Muscle layer of duodenum (tissue), 2 donors: ENCODE measurements at regions not wholly inside any gene's neighbourhood (a gene's known extent, or its start where the extent isn't known, plus 50 kb on each side); places are given as distances from the start of the nearest gene placed in this dataset.

Experiments
- H3K27ac ChIP-seq: one replicate; pipeline ENCODE4 v1.7.0; 2013; ENCODE audit warnings: mild to moderate bottlenecking, low read length
- H3K27me3 ChIP-seq: one replicate; pipeline ENCODE4 v1.7.0; 2013; ENCODE audit warnings: low read depth, mild to moderate bottlenecking, control low read depth, low read length
- H3K36me3 ChIP-seq, 2 donors: one replicate each; pipeline ENCODE4 v1.7.0; 2013; ENCODE audit warnings: low read length in 2 of 2, control low read depth in 1 of 2, mild to moderate bottlenecking in 1 of 2; ENCODE audit not compliant: insufficient read depth in 2 of 2, control insufficient read depth in 1 of 2
- H3K4me1 ChIP-seq, 2 donors: one replicate each; pipeline ENCODE4 v1.7.0; 2013; ENCODE audit warnings: low read length in 2 of 2, mild to moderate bottlenecking in 2 of 2, control low read depth in 1 of 2, moderate library complexity in 1 of 2; ENCODE audit not compliant: insufficient read depth in 2 of 2, control insufficient read depth in 1 of 2
- H3K4me3 ChIP-seq, 2 donors: one replicate each; pipeline ENCODE4 v1.7.0; 2013; ENCODE audit warnings: low read length in 2 of 2, low read depth in 1 of 2, mild to moderate bottlenecking in 1 of 2
- H3K9me3 ChIP-seq, 2 donors: one replicate each; pipeline ENCODE4 v1.7.0; 2013; ENCODE audit warnings: low read length in 2 of 2, control low read depth in 1 of 2, mild to moderate bottlenecking in 1 of 2; ENCODE audit not compliant: control insufficient read depth in 1 of 2
- donor health status: healthy.

DNA sequence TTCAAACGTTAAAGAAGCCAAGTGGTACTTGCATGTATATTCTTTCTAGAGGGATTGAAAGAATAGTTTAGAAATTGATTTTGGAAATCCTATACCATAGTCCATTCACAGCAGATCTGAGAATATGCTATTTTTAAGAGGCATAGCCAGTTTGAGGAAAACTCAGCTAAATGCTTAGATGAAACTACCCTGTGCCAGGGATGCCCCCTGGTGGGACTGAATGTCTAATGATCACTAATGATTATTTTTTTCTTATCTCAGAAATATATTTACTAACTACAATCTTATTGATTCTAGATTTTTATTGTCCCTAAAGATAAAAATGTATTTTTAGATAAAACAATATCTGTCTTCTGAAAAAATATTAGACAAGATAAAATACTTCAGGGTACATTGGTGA is 844.9 kb upstream of the PHF14 start:
- Histone ChIP-seq H3K4me3 (no peak overlapping the region), H3K4me1 (no peaks in the 10 kb centered on the region), H3K27ac (no peak overlapping the region), H3K9me3 (no peaks in the 10 kb centered on the region), H3K36me3 (no peaks in the 10 kb centered on the region), H3K27me3 (no peaks in the 10 kb centered on the region)

DNA sequence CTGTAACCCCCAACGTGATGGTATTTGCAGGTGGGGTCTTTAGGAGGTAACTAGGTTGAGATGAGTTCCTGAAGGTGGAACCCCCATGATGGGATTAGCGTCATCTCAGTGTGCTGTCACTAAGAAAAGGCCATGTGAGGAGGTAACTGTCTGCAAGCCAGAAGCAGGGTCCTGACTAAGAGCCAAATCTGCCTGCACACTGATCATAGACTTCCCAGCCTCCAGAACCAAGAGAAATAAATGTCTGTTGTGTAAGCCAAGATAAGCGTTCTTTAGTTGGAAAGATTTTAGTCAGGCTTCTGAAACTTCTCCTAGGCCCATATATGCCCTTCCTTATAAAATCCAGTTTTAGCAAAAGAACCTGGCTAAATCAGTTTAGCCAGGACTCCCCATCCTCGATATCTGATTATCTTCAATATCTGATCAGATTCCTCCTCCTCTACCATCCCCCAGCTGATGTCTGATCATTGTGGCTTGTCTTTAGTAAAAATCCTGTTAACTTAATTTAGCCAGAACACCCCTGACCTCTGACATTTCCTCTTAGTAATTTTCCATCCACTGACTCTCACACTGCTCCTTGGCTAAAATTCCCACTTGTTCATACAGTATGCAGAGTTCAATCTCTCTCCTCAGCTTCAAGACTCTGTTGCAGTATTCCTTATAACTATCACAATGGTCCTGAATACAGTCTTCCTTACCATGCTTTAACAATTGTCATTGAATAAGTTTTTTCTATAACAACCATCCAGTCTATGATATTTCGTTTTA is 835.4 kb upstream of the PHF14 start:
- Histone ChIP-seq H3K4me3 (no peak overlapping the region), H3K36me3 (no peaks in the 10 kb centered on the region), H3K4me1 (no peaks in the 10 kb centered on the region), H3K27me3 (no peaks in the 10 kb centered on the region), H3K27ac (no peak overlapping the region), H3K9me3 (no peaks in the 10 kb centered on the region)

DNA sequence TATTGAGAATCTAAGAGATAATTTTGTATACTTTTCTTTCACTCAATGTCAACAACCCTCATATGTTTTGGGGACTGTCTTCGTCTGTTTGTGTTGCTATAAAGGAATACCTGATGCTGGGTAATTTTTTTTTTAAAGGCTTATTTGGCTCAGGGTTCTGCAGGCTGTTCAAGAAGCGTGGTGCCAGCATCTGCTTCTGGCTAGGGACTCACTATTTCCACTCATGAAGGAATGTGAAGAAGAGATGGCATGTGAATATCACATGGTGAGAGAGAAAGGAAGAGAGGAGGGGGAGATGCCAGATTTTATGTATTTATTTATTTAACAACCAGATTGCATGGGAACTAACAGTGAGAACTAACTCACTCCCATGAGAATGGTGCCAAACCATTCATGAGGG is 827.4 kb upstream of the PHF14 start:
- H3K9me3 ChIP-seq: no peaks in the 10 kb centered on the region

DNA sequence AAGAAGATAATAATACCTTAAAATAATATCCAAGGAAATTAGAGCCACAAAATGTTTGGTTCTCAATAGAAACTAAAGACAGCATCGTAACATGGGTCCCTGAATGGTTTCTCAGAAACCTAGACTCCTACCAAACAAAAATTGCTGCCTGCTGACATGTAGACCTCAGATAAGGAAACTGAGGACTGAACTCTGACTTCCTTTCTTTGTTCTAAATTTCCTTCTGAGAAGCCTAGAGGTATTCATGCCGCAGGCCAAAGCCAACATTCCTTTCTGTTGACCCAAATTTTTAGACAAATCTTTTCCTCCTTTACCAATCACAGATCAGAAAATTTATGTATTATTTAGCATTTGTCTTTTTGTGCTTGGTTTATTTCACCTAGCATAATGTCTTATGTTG is 816.7 kb upstream of the PHF14 start:
- H3K36me3 ChIP-seq: no peaks in the 10 kb centered on the region
- H3K4me3 ChIP-seq: no peak overlapping the region
- H3K27me3 ChIP-seq: no peaks in the 10 kb centered on the region
- no peaks in the 10 kb centered on the region for H3K9me3 ChIP-seq
- H3K4me1 ChIP-seq: no peaks in the 10 kb centered on the region
- no peak overlapping the region for H3K27ac ChIP-seq

More for the DNA sequence above, 827.4 kb upstream of the PHF14 start:
- Histone ChIP-seq H3K27ac (no peak overlapping the region), H3K4me3 (no peak overlapping the region), H3K36me3 (no peaks in the 10 kb centered on the region), H3K27me3 (no peaks in the 10 kb centered on the region), H3K4me1 (no peaks in the 10 kb centered on the region)

DNA sequence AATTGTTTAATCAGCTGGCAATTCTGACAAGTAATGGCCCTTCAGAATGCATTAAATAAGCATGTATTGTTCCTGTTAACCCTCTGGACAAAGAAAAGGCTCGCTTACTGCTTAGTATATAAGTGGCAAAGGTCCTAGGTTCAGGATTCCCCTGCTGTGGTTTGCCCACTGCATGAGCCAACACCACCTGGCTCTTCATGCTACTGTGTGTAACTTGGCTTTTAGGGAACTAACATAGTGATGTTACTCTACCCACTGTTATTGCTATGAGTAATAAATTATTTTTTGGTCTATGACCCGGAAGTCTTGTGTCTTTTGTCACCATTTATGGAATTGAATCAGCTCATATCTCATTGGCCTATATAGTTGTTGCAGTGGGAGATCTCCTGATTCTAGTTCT is 791.7 kb upstream of the PHF14 start:
- no peaks in the 10 kb centered on the region for H3K27me3 ChIP-seq
- H3K36me3 ChIP-seq: no peaks in the 10 kb centered on the region
- no peak overlapping the region for H3K4me3 ChIP-seq
- no peak overlapping the region for H3K27ac ChIP-seq
- H3K4me1 ChIP-seq: no peaks in the 10 kb centered on the region
- H3K9me3 ChIP-seq: no peaks in the 10 kb centered on the region

DNA sequence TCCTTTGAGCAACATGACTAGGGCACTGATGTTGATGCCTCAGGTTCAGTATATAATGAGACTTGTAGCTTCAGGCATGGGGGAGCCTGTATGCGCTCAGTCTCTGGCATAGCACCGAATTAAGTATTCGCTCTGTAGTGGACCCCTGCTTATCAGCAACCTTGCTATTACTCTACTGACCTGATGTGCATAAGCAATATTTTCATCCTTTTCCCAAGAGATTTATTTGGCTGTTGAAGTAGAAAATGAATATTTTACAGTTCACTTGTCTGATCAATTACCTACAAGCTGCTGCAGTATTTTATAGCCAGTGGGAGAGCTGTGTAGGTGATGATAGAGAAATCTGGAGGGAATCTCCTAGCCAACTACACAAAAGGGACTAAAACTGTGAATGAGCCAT is 781.6 kb upstream of the PHF14 start:
- Histone ChIP-seq H3K36me3 (no peaks in the 10 kb centered on the region), H3K9me3 (no peaks in the 10 kb centered on the region), H3K4me1 (peaks cover 0 to 3% of the 10 kb centered on the region in 2 donors), H3K27me3 (no peaks in the 10 kb centered on the region), H3K27ac (no peak overlapping the region), H3K4me3 (no peak overlapping the region)

DNA sequence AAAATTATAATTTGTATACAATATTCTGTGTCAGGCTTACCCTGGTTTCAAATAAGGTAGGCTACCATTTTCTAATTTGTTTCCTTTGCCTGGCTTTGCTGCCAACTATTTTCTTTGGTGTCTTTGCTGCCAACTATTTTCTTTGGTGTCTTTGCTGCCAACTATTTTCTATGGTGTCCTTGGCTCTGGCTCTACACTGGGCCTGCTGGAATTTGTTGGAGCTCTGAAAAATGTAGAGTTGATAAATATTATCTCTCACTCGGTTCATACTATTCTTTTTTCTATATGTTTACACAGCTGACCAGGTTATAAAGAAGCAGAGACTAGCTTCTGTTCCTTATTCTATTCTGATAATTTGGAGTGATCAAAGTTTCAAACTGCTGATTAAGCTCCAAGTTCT is 768.0 kb upstream of the PHF14 start:
- H3K27me3 ChIP-seq: no peaks in the 10 kb centered on the region
- H3K27ac ChIP-seq: no peak overlapping the region
- no peak overlapping the region for H3K4me3 ChIP-seq
- H3K36me3 ChIP-seq: no peaks in the 10 kb centered on the region
- H3K4me1 ChIP-seq: no peaks in the 10 kb centered on the region
- H3K9me3 ChIP-seq: no peaks in the 10 kb centered on the region

- Histone ChIP-seq H3K4me3 (no peak overlapping the region), H3K36me3 (no peaks in the 10 kb centered on the region), H3K27ac (no peak overlapping the region), H3K9me3 (no peaks in the 10 kb centered on the region), H3K4me1 (no peaks in the 10 kb centered on the region), H3K27me3 (no peaks in the 10 kb centered on the region)
These were observed 763.7 kb upstream of the PHF14 start for GRCh38 chr7:10210000-10210399.

- H3K4me3 ChIP-seq: no peak overlapping the region
- H3K27me3 ChIP-seq: no peaks in the 10 kb centered on the region
- H3K27ac ChIP-seq: no peak overlapping the region
- H3K4me1 ChIP-seq: no peaks in the 10 kb centered on the region
- no peaks in the 10 kb centered on the region for H3K36me3 ChIP-seq
- no peaks in the 10 kb centered on the region for H3K9me3 ChIP-seq
These were observed 762.7 kb upstream of the PHF14 start for GRCh38 chr7:10211016-10211415.

- Histone ChIP-seq H3K4me3 (no peak overlapping the region), H3K36me3 (no peaks in the 10 kb centered on the region), H3K4me1 (no peaks in the 10 kb centered on the region), H3K9me3 (no peaks in the 10 kb centered on the region), H3K27ac (no peak overlapping the region), H3K27me3 (no peaks in the 10 kb centered on the region)
These were observed 761.8 kb upstream of the PHF14 start for GRCh38 chr7:10211861-10212260.

- Histone ChIP-seq H3K27me3 (no peaks in the 10 kb centered on the region), H3K4me3 (no peak overlapping the region), H3K9me3 (no peaks in the 10 kb centered on the region), H3K4me1 (no peaks in the 10 kb centered on the region), H3K27ac (no peak overlapping the region), H3K36me3 (no peaks in the 10 kb centered on the region)
These were observed 761.0 kb upstream of the PHF14 start for GRCh38 chr7:10212649-10213048.

GRCh38 chr7:10216462-10216861 is 757.2 kb upstream of the PHF14 start:
- H3K36me3 ChIP-seq: no peaks in the 10 kb centered on the region
- H3K4me3 ChIP-seq: no peak overlapping the region
- peaks cover 0 to 5% of the 10 kb centered on the region in 2 donors for H3K4me1 ChIP-seq
- H3K27ac ChIP-seq: no peak overlapping the region
- H3K27me3 ChIP-seq: no peaks in the 10 kb centered on the region
- H3K9me3 ChIP-seq: no peaks in the 10 kb centered on the region
